Panc1 (cell line): ENCODE measurements at regions not wholly inside any gene's neighbourhood (a gene's known extent, or its start where the extent isn't known, plus 50 kb on each side); places are given as distances from the start of the nearest gene placed in this dataset.

Source experiments
- ATAC-seq: fragments of 200-7000 bp; cut with Tn5 transposase; 2 replicates; pipeline ENCODE4 v1.9.1; 2020; ENCODE audit warnings: mild to moderate bottlenecking, moderate library complexity
- BruUV-seq: library from RNA; stranded (reverse); fragments of 400-500 nt; replicated peaks from 2 replicates; lab custom pipeline; 2021; lab: Mats Ljungman, UMichigan
- CTCF ChIA-PET: fragments of 300-600 bp; sonication (Branson Sonifier 250); formaldehyde crosslinking; loops from one replicate; lab custom pipeline; 2022; ENCODE audit warnings: antibody characterized with exemption; lab: Charles Lee
- POLR2A ChIA-PET: fragments of 300-600 bp; sonication (Branson Sonifier 250); formaldehyde crosslinking; loops from one replicate; lab custom pipeline; 2022; ENCODE audit warnings: antibody characterized with exemption; lab: Charles Lee
- DNase-seq: peaks from one replicate; pipeline ENCODE4 v3.0.0-alpha.2; 2010; ENCODE audit warnings: low read depth, low spot score
- H3K27ac ChIP-seq: 2 replicates; pipeline ENCODE4 v1.5.1; 2011; ENCODE audit warnings: mild to moderate bottlenecking, low read length, inconsistent platforms
- H3K27me3 ChIP-seq: fragments of 200-500 bp; sonication (Bioruptor generic); 2 replicates; pipeline ENCODE4 v1.6.0; 2014; ENCODE audit warnings: low read length, inconsistent platforms; ENCODE audit not compliant: control insufficient read depth, insufficient read depth
- H3K36me3 ChIP-seq: fragments of 200-500 bp; sonication (Bioruptor generic); 2 replicates; pipeline ENCODE4 v1.5.1; 2014; ENCODE audit warnings: inconsistent platforms, mild to moderate bottlenecking, low read length, moderate library complexity; ENCODE audit not compliant: control insufficient read depth, insufficient read depth
- H3K4me1 ChIP-seq: 2 replicates; pipeline ENCODE4 v1.5.1; 2011; ENCODE audit warnings: inconsistent platforms, mild to moderate bottlenecking, low read length, moderate library complexity; ENCODE audit not compliant: control insufficient read depth, insufficient read depth
- H3K4me3 ChIP-seq, 2 experiments: 2 replicates each; pipeline ENCODE4 v1.5.1; 2011 to 2012; ENCODE audit warnings: low read depth in 2 of 2, low read length in 2 of 2, mild to moderate bottlenecking in 2 of 2, inconsistent platforms in 1 of 2, moderate library complexity in 1 of 2
- H3K9me3 ChIP-seq: fragments of 200-500 bp; sonication (Bioruptor generic); 2 replicates; pipeline ENCODE4 v1.5.1; 2014; ENCODE audit warnings: low read depth, mild to moderate bottlenecking, inconsistent platforms, low read length, moderate library complexity; ENCODE audit not compliant: control insufficient read depth, insufficient read depth
- POLR2AphosphoS5 ChIP-seq: IDR thresholded peaks from 2 replicates; pipeline ENCODE4 v1.6.1; 2012; ENCODE audit warnings: mild to moderate bottlenecking, low read depth, low read length, moderate library complexity
- SIN3A ChIP-seq: IDR thresholded peaks from 2 replicates; pipeline ENCODE4 v1.6.1; 2012; ENCODE audit warnings: low read depth, mild to moderate bottlenecking, low read length, moderate library complexity, borderline replicate concordance; ENCODE audit not compliant: insufficient read depth
- TCF7L2 ChIP-seq: IDR thresholded peaks from 2 replicates; pipeline ENCODE4 v1.6.1; 2011; ENCODE audit warnings: mild to moderate bottlenecking, low read depth, low read length, inconsistent platforms
- in situ Hi-C: cut with HindIII; loops from 2 replicates; pipeline ENCODE4 v1.10.0; 2016; ENCODE audit warnings: low sequenced_read_pairs, low pct_unique_long_range_greater_than_20kb
- intact Hi-C: fragments of 100-400 bp; cut with micrococcal nuclease; formaldehyde crosslinking; loops from one replicate; pipeline ENCODE4 v1.10.0; 2022; ENCODE audit not compliant: unreplicated experiment
- TF ChIP-seq, protein P1 (sequence below): fragments of 450-650 bp; IDR thresholded peaks from 2 replicates; pipeline ENCODE4 v1.5.1; 2017; ENCODE audit warnings: mild to moderate bottlenecking
- TF ChIP-seq, protein P2 (sequence below), 2 experiments: IDR thresholded peaks; 2 replicates each; pipeline ENCODE4 v1.6.1; 2011 to 2012; ENCODE audit warnings: low read depth in 2 of 2, control low read depth in 1 of 2, low read length in 1 of 2, mild to moderate bottlenecking in 1 of 2, moderate library complexity in 1 of 2; ENCODE audit not compliant: insufficient read depth in 1 of 2

DNA sequence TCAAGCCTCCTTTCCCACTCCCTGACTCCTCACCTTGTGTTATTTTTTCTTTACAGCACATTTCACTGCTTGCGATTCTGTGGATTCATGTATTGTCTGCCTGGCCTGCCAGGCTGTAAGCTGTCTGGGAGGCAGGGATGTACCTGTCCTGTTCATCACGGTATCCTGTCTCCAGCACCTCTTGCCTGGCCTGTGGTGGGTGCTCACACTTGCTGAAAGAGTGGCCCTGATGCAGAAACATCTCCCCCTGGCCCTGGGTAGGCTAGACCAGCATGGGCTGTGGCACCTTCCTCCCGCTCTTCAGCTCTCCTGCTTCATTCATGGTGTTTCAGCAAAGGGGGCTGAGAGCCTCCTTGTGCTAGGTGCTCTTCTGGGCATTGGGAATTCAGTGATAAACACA is 60.1 kb upstream of the KCNG1 start:
- H3K36me3 ChIP-seq = no peaks in the 10 kb centered on the region
- ChIA-PET CTCF (no interaction called here), POLR2A (no interaction called here)
- H3K9me3 ChIP-seq = no peaks in the 10 kb centered on the region
- no peak for DNase-seq
- ATAC-seq = no peak
- H3K4me1 ChIP-seq = no peaks in the 10 kb centered on the region
- BruUV-seq = no TSS peak
- in situ Hi-C loops = no loop called here
- intact Hi-C loops = no loop called here
- no peak for TF ChIP-seq POLR2AphosphoS5
- TF ChIP-seq TCF7L2 = no peak
- TF ChIP-seq, protein P1, sequence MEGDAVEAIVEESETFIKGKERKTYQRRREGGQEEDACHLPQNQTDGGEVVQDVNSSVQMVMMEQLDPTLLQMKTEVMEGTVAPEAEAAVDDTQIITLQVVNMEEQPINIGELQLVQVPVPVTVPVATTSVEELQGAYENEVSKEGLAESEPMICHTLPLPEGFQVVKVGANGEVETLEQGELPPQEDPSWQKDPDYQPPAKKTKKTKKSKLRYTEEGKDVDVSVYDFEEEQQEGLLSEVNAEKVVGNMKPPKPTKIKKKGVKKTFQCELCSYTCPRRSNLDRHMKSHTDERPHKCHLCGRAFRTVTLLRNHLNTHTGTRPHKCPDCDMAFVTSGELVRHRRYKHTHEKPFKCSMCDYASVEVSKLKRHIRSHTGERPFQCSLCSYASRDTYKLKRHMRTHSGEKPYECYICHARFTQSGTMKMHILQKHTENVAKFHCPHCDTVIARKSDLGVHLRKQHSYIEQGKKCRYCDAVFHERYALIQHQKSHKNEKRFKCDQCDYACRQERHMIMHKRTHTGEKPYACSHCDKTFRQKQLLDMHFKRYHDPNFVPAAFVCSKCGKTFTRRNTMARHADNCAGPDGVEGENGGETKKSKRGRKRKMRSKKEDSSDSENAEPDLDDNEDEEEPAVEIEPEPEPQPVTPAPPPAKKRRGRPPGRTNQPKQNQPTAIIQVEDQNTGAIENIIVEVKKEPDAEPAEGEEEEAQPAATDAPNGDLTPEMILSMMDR = no peak
- no peak for TF ChIP-seq SIN3A
- TF ChIP-seq, protein P2, sequence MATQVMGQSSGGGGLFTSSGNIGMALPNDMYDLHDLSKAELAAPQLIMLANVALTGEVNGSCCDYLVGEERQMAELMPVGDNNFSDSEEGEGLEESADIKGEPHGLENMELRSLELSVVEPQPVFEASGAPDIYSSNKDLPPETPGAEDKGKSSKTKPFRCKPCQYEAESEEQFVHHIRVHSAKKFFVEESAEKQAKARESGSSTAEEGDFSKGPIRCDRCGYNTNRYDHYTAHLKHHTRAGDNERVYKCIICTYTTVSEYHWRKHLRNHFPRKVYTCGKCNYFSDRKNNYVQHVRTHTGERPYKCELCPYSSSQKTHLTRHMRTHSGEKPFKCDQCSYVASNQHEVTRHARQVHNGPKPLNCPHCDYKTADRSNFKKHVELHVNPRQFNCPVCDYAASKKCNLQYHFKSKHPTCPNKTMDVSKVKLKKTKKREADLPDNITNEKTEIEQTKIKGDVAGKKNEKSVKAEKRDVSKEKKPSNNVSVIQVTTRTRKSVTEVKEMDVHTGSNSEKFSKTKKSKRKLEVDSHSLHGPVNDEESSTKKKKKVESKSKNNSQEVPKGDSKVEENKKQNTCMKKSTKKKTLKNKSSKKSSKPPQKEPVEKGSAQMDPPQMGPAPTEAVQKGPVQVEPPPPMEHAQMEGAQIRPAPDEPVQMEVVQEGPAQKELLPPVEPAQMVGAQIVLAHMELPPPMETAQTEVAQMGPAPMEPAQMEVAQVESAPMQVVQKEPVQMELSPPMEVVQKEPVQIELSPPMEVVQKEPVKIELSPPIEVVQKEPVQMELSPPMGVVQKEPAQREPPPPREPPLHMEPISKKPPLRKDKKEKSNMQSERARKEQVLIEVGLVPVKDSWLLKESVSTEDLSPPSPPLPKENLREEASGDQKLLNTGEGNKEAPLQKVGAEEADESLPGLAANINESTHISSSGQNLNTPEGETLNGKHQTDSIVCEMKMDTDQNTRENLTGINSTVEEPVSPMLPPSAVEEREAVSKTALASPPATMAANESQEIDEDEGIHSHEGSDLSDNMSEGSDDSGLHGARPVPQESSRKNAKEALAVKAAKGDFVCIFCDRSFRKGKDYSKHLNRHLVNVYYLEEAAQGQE (IDR thresholded peaks at IDR 0.05; ENCODE audit: insufficient read depth in 1 of 2, low read depth in 2 of 2, low read length in 1 of 2) = no peak
- no peak overlapping the region for H3K27ac ChIP-seq
- H3K4me3 ChIP-seq = no peak overlapping the region
- peaks cover 16% of the 10 kb centered on the region for H3K27me3 ChIP-seq

DNA sequence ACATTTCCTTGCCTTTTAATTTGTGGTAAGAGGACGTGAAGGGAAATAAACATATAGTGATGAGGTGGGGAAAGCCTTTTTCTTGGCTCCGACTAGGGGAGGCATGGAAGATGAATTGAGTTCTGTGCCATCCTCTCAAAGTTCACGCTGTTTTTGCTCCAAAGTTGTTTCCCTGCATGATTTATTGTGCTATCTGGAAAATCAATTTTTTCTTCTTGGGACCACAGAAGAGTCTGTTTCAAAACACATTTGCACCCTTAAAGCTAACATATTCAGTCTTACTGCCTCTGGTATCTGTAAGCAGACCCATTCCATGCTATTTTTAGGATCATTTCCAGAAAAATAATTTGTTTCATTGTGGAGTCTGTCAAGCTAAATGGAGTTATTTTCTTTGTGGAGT is 57.6 kb upstream of the KCNG1 start:
- H3K27me3 ChIP-seq = peaks cover 12% of the 10 kb centered on the region; the same call in 1 of the 2 replicates
- CTCF ChIA-PET = no interaction called here

More for the DNA sequence above, 57.6 kb upstream of the KCNG1 start:
- DNase-seq (no peak), ATAC-seq (no peak)
- TF ChIP-seq TCF7L2 (no peak), SIN3A (no peak), POLR2AphosphoS5 (no peak)
- TF ChIP-seq, protein P1 = no peak
- TF ChIP-seq, protein P2 (IDR thresholded peaks at IDR 0.05; ENCODE audit: insufficient read depth in 1 of 2, low read depth in 2 of 2, low read length in 1 of 2) = no peak
- H3K9me3 ChIP-seq = no peaks in the 10 kb centered on the region
- intact Hi-C loops = no loop called here
- POLR2A ChIA-PET = no interaction called here
- in situ Hi-C loops = no loop called here
- no peaks in the 10 kb centered on the region for H3K4me1 ChIP-seq
- no TSS peak for BruUV-seq
- no peak overlapping the region for H3K4me3 ChIP-seq
- no peak overlapping the region for H3K27ac ChIP-seq
- H3K36me3 ChIP-seq = no peaks in the 10 kb centered on the region
